HG02763 (cell line): ENCODE measurements at regions not wholly inside any gene's neighbourhood (a gene's known extent, or its start where the extent isn't known, plus 50 kb on each side); places are given as distances from the start of the nearest gene placed in this dataset.
"Not testable (repeated sequence)": the region's sequence is repeated elsewhere in the genome, so short reads cannot be mapped to it uniquely, and the experiment has no call there.

Experiments used
- ATAC-seq: cut with Tn5 transposase; IDR thresholded peaks from one replicate; pipeline ENCODE4 v1.9.1; 2021; ENCODE audit warnings: mild to moderate bottlenecking, moderate library complexity; ENCODE audit not compliant: unreplicated experiment

DNA sequence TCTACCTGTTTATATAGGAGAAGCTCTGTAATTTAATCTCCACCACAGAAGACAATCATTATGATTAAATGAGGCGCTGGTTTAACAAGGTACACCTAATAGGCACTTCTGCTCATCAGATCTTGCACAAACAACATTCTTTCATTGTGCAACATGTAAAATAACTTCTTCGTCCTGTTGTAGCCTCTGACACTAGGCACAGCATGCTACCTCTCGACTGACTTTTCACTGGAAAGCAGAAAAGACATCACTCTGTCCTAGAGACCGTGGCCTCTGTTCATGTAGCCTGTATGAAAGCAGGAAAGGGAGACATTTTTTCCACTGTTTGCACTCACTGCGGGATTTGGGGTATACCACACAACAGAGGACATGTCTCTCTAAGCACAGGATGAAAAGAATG lies 316.5 kb downstream of the IRS1 start:
- ATAC-seq, result no peak

DNA sequence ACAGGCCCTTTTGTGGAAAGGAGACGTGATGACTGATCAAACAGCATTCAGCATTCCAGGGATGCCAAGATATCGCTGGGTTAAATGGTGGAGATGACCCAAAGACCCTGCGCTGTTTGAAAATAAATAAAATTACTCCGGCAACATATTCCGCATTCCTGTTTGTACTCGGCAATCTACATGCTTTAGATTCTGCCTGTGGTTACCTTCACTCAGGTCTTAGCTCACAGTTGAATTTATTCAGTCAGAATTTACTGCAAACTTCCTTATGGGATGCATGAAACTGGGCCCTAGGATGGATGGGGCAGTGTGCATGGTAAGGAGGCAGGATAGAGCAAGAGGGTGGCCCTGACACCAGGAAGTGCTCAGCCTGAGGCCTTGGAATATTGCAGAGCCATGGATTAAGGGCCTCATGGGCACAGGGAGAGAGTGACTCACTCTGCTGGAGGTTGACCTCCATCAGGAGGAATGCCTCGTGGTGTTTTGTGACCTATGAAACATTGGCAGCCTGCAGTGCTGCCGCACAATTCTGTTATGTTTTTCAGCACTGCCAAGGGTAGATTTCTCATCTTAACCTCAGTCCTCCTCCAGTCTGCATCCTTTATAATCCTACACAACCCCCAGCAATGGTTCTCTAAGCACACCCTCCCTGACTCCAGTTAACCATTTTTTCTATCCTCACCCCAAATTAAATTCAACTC lies 321.4 kb downstream of the IRS1 start:
- no peak for ATAC-seq

- ATAC-seq, result no peak
Measured at GRCh38 chr2:226477221-226478108, 322.2 kb downstream of the IRS1 start.

- ATAC-seq, result no peak
Measured at GRCh38 chr2:226475650-226476049, 324.0 kb downstream of the IRS1 start.

GRCh38 chr2:226474131-226474530 lies 325.5 kb downstream of the IRS1 start:
- no peak for ATAC-seq

- no peak for ATAC-seq
Measured at GRCh38 chr2:226471987-226472470, 327.6 kb downstream of the IRS1 start.

DNA sequence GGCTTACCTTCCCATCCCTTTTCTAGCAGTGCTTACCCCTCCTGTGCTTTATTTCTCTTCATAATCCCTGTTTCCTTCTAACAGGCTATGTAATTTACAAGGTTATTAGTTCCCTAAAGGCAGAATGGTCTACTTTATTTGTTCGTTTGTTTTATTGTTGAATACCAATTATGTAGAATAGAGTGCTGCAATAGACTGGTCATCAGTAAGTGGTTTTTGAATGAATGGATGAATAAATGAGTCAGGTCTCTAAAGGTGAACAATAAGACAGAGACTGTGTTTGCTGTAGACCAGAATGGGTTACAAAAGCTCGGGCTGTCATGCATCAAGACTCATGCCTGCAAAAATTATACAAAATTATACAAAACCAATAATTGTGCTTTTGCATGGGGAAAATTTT lies 332.0 kb downstream of the IRS1 start:
- no peak for ATAC-seq

GRCh38 chr2:226467221-226467620 lies 332.4 kb downstream of the IRS1 start:
- no peak for ATAC-seq

DNA sequence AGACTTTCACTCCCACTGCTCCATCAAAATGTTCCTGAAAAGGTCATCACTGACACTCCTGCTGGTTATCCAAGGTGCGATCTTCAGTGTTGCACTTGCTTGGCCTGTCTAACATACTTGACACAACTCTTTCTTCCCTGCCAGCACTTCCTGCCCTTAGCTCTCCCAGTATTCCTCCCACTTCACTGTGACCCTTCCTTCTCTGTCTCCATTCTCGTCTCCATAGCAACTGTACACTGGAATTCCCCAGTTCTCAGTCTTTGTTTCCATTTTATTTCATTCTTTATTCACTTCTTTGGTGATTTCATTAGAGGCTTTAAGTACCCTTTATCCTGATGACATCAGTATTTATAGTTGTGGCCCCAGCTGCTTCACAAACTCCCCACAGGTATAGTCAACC lies 333.0 kb downstream of the IRS1 start:
- ATAC-seq, result no peak

DNA sequence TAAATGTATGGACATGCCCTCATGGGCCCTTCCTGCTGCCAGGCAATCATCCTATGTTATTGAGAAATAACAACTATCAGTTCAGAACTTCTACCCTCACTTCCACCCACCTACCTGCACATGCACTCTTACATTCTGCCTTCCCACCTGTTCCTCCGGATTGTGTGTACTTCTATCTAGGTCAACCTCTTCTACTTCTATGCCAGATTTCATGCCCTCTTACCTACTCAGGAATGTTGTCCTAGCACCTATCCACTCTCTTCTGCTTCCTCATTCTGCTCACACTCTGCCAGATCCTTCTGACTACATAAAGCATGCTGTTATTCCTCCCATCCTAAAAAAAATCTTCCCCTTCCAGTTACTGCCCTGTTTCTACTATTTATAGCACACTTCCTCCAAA lies 333.5 kb downstream of the IRS1 start:
- ATAC-seq, result no peak

- no peak for ATAC-seq
Measured at GRCh38 chr2:226464380-226464779, 335.2 kb downstream of the IRS1 start.

DNA sequence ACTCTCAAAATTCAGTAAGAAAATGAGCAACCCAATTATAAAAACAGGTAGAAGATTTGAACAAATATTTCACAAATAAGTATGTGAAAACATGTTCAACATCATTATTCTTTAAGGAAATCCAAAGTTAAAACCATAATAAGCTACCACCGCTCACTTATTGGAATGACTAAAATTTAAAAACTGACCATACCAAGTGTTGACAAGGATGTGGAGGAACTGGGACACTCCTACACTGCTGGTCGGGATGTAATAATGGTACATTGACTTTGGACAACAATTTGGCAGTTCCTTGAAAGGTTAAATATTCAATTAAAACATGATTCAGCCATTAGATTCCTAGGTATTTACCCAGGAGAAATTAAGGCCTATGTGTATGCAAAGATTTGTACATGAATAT lies 336.5 kb downstream of the IRS1 start:
- no peak for ATAC-seq

GRCh38 chr2:226461981-226462380 lies 337.6 kb downstream of the IRS1 start:
- ATAC-seq, result no peak

DNA sequence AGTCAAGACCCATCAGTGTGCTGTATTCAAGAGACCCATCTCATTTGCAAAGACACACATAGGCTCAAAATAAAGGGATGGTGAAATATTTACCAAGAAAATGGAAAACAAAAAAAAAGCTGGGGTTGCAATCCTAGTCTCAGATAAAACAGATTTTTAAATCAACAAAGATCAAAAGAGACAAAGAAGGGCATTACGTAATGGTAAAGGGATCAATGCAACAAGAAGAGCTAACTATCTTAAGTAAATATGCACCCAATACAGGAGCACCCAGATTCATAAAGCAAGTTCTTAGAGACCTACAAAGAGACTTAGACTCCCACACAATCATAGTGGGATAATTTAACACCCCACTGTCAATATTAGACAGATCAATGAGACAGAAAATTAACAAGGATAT lies 343.5 kb downstream of the IRS1 start:
- ATAC-seq, result not testable (repeated sequence)

DNA sequence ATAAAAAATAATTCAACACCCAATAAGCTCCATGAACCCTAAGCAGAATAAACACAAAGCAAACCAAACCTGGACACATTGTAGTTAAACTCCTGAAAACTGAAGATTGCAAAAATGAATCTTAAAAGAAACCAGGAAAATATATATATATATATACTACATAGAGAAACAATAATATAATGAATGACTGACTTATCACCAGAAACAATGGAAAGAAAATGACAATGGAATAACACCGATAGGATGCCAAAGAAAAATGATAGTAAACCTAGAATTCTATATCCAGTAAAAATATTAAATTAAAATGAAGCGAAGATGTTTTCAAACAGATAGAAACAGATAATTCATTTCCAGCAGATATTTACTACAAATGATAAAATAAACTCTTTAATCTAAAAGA lies 346.9 kb downstream of the IRS1 start:
- no peak for ATAC-seq

DNA sequence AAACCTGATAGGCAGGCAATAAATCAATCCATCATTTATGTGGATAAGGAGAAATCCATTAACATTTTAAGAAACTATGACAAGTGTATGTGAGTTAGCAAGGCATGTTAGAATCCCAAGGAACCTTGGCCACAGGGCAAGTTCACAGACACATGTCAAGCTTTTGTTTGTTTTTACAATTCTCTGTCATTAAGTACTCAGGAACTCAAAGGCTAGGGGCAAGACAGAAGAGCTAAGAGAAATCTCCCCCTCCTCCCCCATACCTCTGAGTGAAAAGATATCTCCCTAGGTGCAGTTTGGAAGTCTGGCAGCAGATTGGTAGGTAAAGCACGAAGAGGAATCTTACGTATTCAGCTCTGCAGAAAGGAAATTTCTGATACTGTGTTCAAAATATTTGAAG lies 348.1 kb downstream of the IRS1 start:
- no peak for ATAC-seq

DNA sequence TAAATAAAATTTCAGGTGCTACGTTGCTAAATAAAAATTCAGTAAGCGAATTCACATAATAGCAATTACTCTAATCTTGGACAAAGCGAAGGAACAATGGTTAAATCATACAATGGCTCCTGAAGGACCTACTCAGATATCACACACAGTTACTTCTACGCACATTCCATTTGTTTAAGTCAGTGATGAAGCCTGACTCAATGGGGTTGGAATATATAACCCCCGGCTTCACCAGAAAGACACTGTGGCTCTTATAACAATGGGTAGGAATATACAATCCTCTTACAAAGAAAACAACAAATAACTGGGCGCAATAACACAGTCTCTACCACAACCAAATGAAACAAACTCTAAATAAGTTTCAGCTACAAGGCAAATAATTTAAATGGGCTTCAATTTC lies 349.5 kb downstream of the IRS1 start:
- no peak for ATAC-seq

GRCh38 chr2:226447338-226448300 lies 352.0 kb downstream of the IRS1 start:
- no peak for ATAC-seq

GRCh38 chr2:226446406-226447001 lies 353.1 kb downstream of the IRS1 start:
- no peak for ATAC-seq

DNA sequence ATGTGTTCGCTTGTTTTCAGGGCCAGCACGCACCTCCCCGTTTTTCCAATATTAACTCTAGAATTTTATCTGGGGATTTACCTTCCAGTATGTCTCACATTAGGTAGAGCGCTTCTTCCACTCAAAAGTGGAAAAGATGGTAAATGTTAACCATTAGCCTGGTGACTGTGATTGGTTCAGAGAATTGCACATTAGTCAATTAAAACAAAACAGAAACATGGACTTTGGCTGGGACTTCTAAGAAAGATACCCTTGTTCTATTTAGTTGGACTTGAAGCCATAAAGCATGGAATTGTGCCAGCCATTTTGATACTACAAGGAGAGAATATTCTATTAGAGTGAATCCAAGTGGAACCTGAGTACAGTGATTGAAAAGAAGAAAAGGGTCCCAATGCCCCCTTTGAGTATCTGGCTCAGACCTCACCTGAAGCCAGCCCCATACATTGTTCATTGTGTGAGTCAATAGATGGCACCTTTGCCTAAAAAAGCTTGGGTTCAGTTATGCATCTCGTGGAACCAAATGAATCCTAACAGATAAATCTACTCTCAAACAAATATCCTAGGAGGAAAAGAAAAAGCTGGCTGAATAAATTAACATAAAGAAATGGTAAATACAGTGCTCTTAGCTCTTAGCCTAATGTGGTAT lies 354.3 kb downstream of the IRS1 start:
- no peak for ATAC-seq
